Common myeloid progenitor, CD34-positive (primary cell): ENCODE measurements at regions not wholly inside any gene's neighbourhood (a gene's known extent, or its start where the extent isn't known, plus 50 kb on each side); places are given as distances from the start of the nearest gene placed in this dataset.

Experiments used
- CTCF ChIA-PET: fragments of 350-600 bp; sonication (Branson Sonifier 250); formaldehyde crosslinking; loops from one replicate; lab custom pipeline; 2021; ENCODE audit warnings: antibody characterized with exemption; lab: Charles Lee
- POLR2A ChIA-PET: fragments of 350-600 bp; sonication (Branson Sonifier 250); formaldehyde crosslinking; loops from one replicate; lab custom pipeline; 2021; ENCODE audit warnings: antibody characterized with exemption; lab: Charles Lee
- DNase-seq, 3 donors: peaks; one replicate each; pipeline versions ENCODE4 v3.0.0 to v3.0.0-alpha.2; 2013
- H3K27ac ChIP-seq, 2 experiments: 1 replicate in 1 of 2; 2 replicates in 1 of 2; pipeline ENCODE4 v1.7.0; 2013; ENCODE audit warnings: inconsistent platforms in 2 of 2, low read length in 2 of 2, mild to moderate bottlenecking in 2 of 2, low read depth in 1 of 2, moderate library complexity in 1 of 2; ENCODE audit not compliant: severe bottlenecking in 2 of 2, insufficient read depth in 1 of 2, poor library complexity in 1 of 2
- H3K27me3 ChIP-seq, 5 experiments: replicated peaks in 2 of 5; 1 replicate in 3 of 5; 2 replicates in 2 of 5; pipeline versions ENCODE4 v1.6.1 to v1.7.0; 2013; ENCODE audit warnings: low read length in 4 of 5, mild to moderate bottlenecking in 2 of 5, moderate library complexity in 2 of 5, inconsistent platforms in 1 of 5; ENCODE audit not compliant: insufficient read depth in 5 of 5, control insufficient read depth in 4 of 5
- H3K36me3 ChIP-seq, 4 experiments: 1 replicate in 2 of 4; 2 replicates in 2 of 4; pipeline versions ENCODE4 v1.6.1 to v1.7.0; 2013; ENCODE audit warnings: low read length in 3 of 4, control low read depth in 1 of 4, mild to moderate bottlenecking in 1 of 4; ENCODE audit not compliant: control insufficient read depth in 4 of 4, insufficient read depth in 4 of 4
- H3K4me1 ChIP-seq, 4 experiments: 1 replicate in 3 of 4; 2 replicates in 1 of 4; pipeline versions ENCODE4 v1.6.1 to v1.7.1; 2013; ENCODE audit warnings: low read length in 3 of 4, mild to moderate bottlenecking in 3 of 4, control low read depth in 1 of 4, inconsistent platforms in 1 of 4, moderate library complexity in 1 of 4; ENCODE audit not compliant: control insufficient read depth in 4 of 4, insufficient read depth in 4 of 4; ENCODE audit errors: control extremely low read depth in 1 of 4
- H3K4me3 ChIP-seq, 7 experiments: 1 replicate in 4 of 7; 2 replicates in 3 of 7; pipeline versions ENCODE4 v1.5.1 to v1.7.0; 2013; ENCODE audit warnings: mild to moderate bottlenecking in 7 of 7, low read length in 6 of 7, moderate library complexity in 6 of 7, inconsistent platforms in 2 of 7, low read depth in 2 of 7, control low read depth in 1 of 7; ENCODE audit not compliant: insufficient read depth in 4 of 7, control insufficient read depth in 1 of 7; ENCODE audit errors: extremely low read depth in 1 of 7
- H3K9me3 ChIP-seq, 5 experiments: 1 replicate in 4 of 5; 2 replicates in 1 of 5; pipeline versions ENCODE4 v1.6.1 to v1.7.1; 2013; ENCODE audit warnings: low read length in 4 of 5, mild to moderate bottlenecking in 2 of 5, inconsistent platforms in 1 of 5, low read depth in 1 of 5, moderate library complexity in 1 of 5; ENCODE audit not compliant: control insufficient read depth in 4 of 5, insufficient read depth in 2 of 5; ENCODE audit errors: control extremely low read depth in 1 of 5
- whole genome bisulfite sequencing: methylation state at CpG from one replicate; pipeline ENCODE4 v1.1.5; 2013; ENCODE audit not compliant: insufficient coverage; 5-methylcytosine and 5-hydroxymethylcytosine counted together

GRCh38 chr21:38916214-38916964, 110.7 kb downstream of the ETS2 start:
- H3K36me3 ChIP-seq: no peaks in the 10 kb centered on the region
- WGBS: no CpG with 5 or more reads among the region's 1 CpG
- no peak overlapping the region for H3K27ac ChIP-seq
- ChIA-PET POLR2A (no interaction called here), CTCF (no interaction called here)
- peaks cover 0 to 16% (median 7%) of the 10 kb centered on the region in 4 experiments for H3K4me1 ChIP-seq
- no peak for DNase-seq
- no peak overlapping the region for H3K4me3 ChIP-seq
- H3K27me3 ChIP-seq: no peaks in the 10 kb centered on the region
- H3K9me3 ChIP-seq: no peaks in the 10 kb centered on the region

GRCh38 chr21:38915546-38915945, 109.8 kb downstream of the ETS2 start:
- no peak overlapping the region for H3K4me3 ChIP-seq
- H3K4me1 ChIP-seq: peaks cover 0 to 16% (median 7%) of the 10 kb centered on the region in 4 experiments
- no peaks in the 10 kb centered on the region for H3K9me3 ChIP-seq
- DNase-seq: no peak
- no peaks in the 10 kb centered on the region for H3K36me3 ChIP-seq
- ChIA-PET CTCF (interaction anchor here (0.8 to 1.3 kb wide), 4 partner anchors 18 to 207 kb away, joined by 3 to 4 read pairs (median 3); no protein-coding TSS in a partner anchor), POLR2A (interaction anchor here (0.6 kb wide), 1 partner anchor 441 kb away, joined by 6 read pairs; no protein-coding TSS in a partner anchor)
- H3K27me3 ChIP-seq: no peaks in the 10 kb centered on the region
- no peak overlapping the region for H3K27ac ChIP-seq
- WGBS: 96% methylated on average over 3 of the region's 4 CpGs

- Histone ChIP-seq H3K4me1 (peaks cover 0 to 16% (median 7%) of the 10 kb centered on the region in 4 experiments), H3K27ac (no peak overlapping the region), H3K9me3 (no peaks in the 10 kb centered on the region), H3K36me3 (no peaks in the 10 kb centered on the region), H3K4me3 (no peak overlapping the region), H3K27me3 (no peaks in the 10 kb centered on the region)
- ChIA-PET POLR2A (interaction anchor here (0.6 to 0.7 kb wide), 2 partner anchors 65 to 440 kb away, joined by 6 to 7 read pairs; no protein-coding TSS in a partner anchor), CTCF (interaction anchor here (0.7 to 1.3 kb wide), 7 partner anchors 11 to 208 kb away, joined by 3 to 4 read pairs (median 3); no protein-coding TSS in a partner anchor)
- peak in 2 of 3 donors; percentile 22 to 34 for DNase-seq
- 85% methylated on average over 4 of the region's 10 CpGs for WGBS
Observed at GRCh38 chr21:38914528-38915293, 109.0 kb downstream of the ETS2 start.

- ChIA-PET POLR2A (no interaction called here), CTCF (interaction anchor here (0.7 to 1.3 kb wide), 4 partner anchors 12 to 140 kb away, joined by 3 read pairs; no protein-coding TSS in a partner anchor)
- peaks cover 0 to 16% (median 7%) of the 10 kb centered on the region in 4 experiments for H3K4me1 ChIP-seq
- H3K4me3 ChIP-seq: no peak overlapping the region
- H3K9me3 ChIP-seq: no peaks in the 10 kb centered on the region
- H3K36me3 ChIP-seq: no peaks in the 10 kb centered on the region
- H3K27me3 ChIP-seq: no peaks in the 10 kb centered on the region
- peak in 2 of 3 donors; percentile 57 to 83 for DNase-seq
- H3K27ac ChIP-seq: no peak overlapping the region
- WGBS: 100% methylated on average over 1 of the region's 3 CpGs
Observed at GRCh38 chr21:38913893-38914527, 108.3 kb downstream of the ETS2 start.

- Histone ChIP-seq H3K4me3 (peak overlapping the region in 2 of 7 experiments; percentile 6 to 14), H3K27ac (no peak overlapping the region), H3K4me1 (peaks cover 0 to 16% (median 7%) of the 10 kb centered on the region in 4 experiments), H3K36me3 (no peaks in the 10 kb centered on the region), H3K27me3 (no peaks in the 10 kb centered on the region), H3K9me3 (no peaks in the 10 kb centered on the region)
- POLR2A ChIA-PET: no interaction called here
- DNase-seq: peak; percentile 38 to 74 (median 51)
- WGBS: 70% methylated on average over 18 of the region's 32 CpGs
- CTCF ChIA-PET: no interaction called here
Observed at GRCh38 chr21:38913120-38913892, 107.6 kb downstream of the ETS2 start.

- no peaks in the 10 kb centered on the region for H3K36me3 ChIP-seq
- POLR2A ChIA-PET: no interaction called here
- no peak overlapping the region for H3K27ac ChIP-seq
- DNase-seq: no peak
- H3K9me3 ChIP-seq: no peaks in the 10 kb centered on the region
- no peaks in the 10 kb centered on the region for H3K27me3 ChIP-seq
- H3K4me1 ChIP-seq: peaks cover 0 to 16% (median 7%) of the 10 kb centered on the region in 4 experiments
- WGBS: 86% methylated on average over 6 of the region's 6 CpGs
- H3K4me3 ChIP-seq: peak overlapping the region in 1 of 7 experiments; percentile 6
- CTCF ChIA-PET: no interaction called here
Observed at GRCh38 chr21:38912789-38913119, 107.0 kb downstream of the ETS2 start.
